SK-N-SH (cell line): ENCODE measurements at regions not wholly inside any gene's neighbourhood (a gene's known extent, or its start where the extent isn't known, plus 50 kb on each side); places are given as distances from the start of the nearest gene placed in this dataset.

Experiments used
- CTCF ChIA-PET: fragments of 300-600, 350-600 bp; formaldehyde crosslinking; extraction: SDS; loops from one replicate; lab custom pipeline; 2021; lab: Yijun Ruan, JAX
- POLR2A ChIA-PET: fragments of 350-600 bp; sonication (Branson Sonifier 250); formaldehyde crosslinking; extraction: SDS; loops from one replicate; lab custom pipeline; 2020; ENCODE audit warnings: antibody characterized with exemption, inconsistent platforms; lab: Yijun Ruan, JAX
- DNase-seq: peaks from one replicate; pipeline ENCODE4 v3.0.0; 2012
- H2AFZ ChIP-seq: fragments of 200-600 bp; sonication (generic); 2 replicates; pipeline ENCODE4 v1.8.1; 2016; ENCODE audit warnings: antibody characterized with exemption, mild to moderate bottlenecking, low read depth
- H3F3A ChIP-seq: fragments of 200-600 bp; sonication (generic); replicated peaks from 2 replicates; pipeline ENCODE3; 2016; ENCODE audit warnings: antibody characterized with exemption, mild to moderate bottlenecking; ENCODE audit not compliant: insufficient read depth
- H3K27ac ChIP-seq, 2 experiments: fragments of 200-500 bp in 1 of 2; fragments of 200-600 bp in 1 of 2; sonication (Bioruptor generic) in 1 of 2; sonication (generic), shearing (Covaris generic) in 1 of 2; 2 replicates each; pipeline versions ENCODE4 v1.5.1 to v1.6.1; 2014 to 2016; ENCODE audit warnings: low read depth in 2 of 2, inconsistent platforms in 1 of 2, low read length in 1 of 2, mild to moderate bottlenecking in 1 of 2, mixed read lengths in 1 of 2
- H3K27me3 ChIP-seq: fragments of 200-600 bp; sonication (generic), shearing (Covaris generic); 2 replicates; pipeline ENCODE4 v1.6.1; 2016; ENCODE audit warnings: mixed run types; ENCODE audit not compliant: insufficient read depth
- H3K36me3 ChIP-seq, 2 experiments: fragments of 200-500 bp in 1 of 2; fragments of 200-600 bp in 1 of 2; sonication (Bioruptor generic) in 1 of 2; sonication (generic) in 1 of 2; replicated peaks in 1 of 2; 2 replicates each; pipeline versions ENCODE3 to v1.5.1; 2014 to 2016; ENCODE audit warnings: low read length in 1 of 2, mild to moderate bottlenecking in 1 of 2; ENCODE audit not compliant: insufficient read depth in 2 of 2, control insufficient read depth in 1 of 2
- H3K4me1 ChIP-seq, 2 experiments: fragments of 200-500 bp in 1 of 2; fragments of 200-600 bp in 1 of 2; sonication (Bioruptor generic) in 1 of 2; sonication (generic), shearing (Covaris generic) in 1 of 2; 2 replicates each; pipeline versions ENCODE4 v1.5.1 to v1.6.1; 2014 to 2016; ENCODE audit warnings: low read depth in 1 of 2, low read length in 1 of 2, mixed run types in 1 of 2; ENCODE audit not compliant: insufficient read depth in 2 of 2, control insufficient read depth in 1 of 2
- H3K4me2 ChIP-seq: fragments of 200-600 bp; sonication (generic), shearing (Covaris generic); 2 replicates; pipeline ENCODE4 v1.6.1; 2017; ENCODE audit warnings: mixed run types
- H3K4me3 ChIP-seq, 2 experiments: fragments of 200-500 bp in 1 of 2; fragments of 200-600 bp in 1 of 2; sonication (Bioruptor generic) in 1 of 2; sonication (generic), shearing (Covaris generic) in 1 of 2; 2 replicates each; pipeline versions ENCODE4 v1.5.1 to v1.8.1; 2014 to 2016; ENCODE audit warnings: low read depth in 2 of 2, inconsistent platforms in 1 of 2, low read length in 1 of 2, mild to moderate bottlenecking in 1 of 2, mixed read lengths in 1 of 2, moderate library complexity in 1 of 2
- H3K79me2 ChIP-seq: fragments of 200-600 bp; sonication (generic); 2 replicates; pipeline ENCODE4 v1.8.1; 2017; ENCODE audit warnings: mild to moderate bottlenecking; ENCODE audit not compliant: insufficient read depth
- H3K9ac ChIP-seq: fragments of 200-600 bp; sonication (generic); 2 replicates; pipeline ENCODE4 v1.6.1; 2017; ENCODE audit warnings: mixed run types
- H3K9me2 ChIP-seq: fragments of 200-600 bp; sonication (generic); 2 replicates; pipeline ENCODE4 v1.6.1; 2017; ENCODE audit warnings: mixed run types
- H3K9me3 ChIP-seq: fragments of 200-600 bp; sonication (generic); 2 replicates; pipeline ENCODE4 v1.6.1; 2017; ENCODE audit warnings: mixed run types, mild to moderate bottlenecking, moderate library complexity
- H4K20me1 ChIP-seq: fragments of 200-600 bp; sonication (generic); 2 replicates; pipeline ENCODE4 v1.6.1; 2017; ENCODE audit warnings: mild to moderate bottlenecking, mixed run types; ENCODE audit not compliant: insufficient read depth
- CHD2 ChIP-seq: fragments of 150-350 bp; IDR thresholded peaks from 2 replicates; pipeline ENCODE4 v1.6.1; 2018; ENCODE audit warnings: low read length; ENCODE audit not compliant: partially characterized antibody
- EP300 ChIP-seq, 2 experiments: IDR thresholded peaks; 2 replicates each; pipeline versions ENCODE4 v1.4.0 to v1.6.1; 2012; ENCODE audit warnings: borderline replicate concordance in 1 of 2, low read depth in 1 of 2, low read length in 1 of 2
- FOSL2 ChIP-seq: IDR thresholded peaks from 2 replicates; pipeline ENCODE4 v1.4.0; 2012; ENCODE audit warnings: low read depth, mild to moderate bottlenecking, moderate library complexity, borderline replicate concordance
- FOXJ3 ChIP-seq: sonication (generic); formaldehyde crosslinking; IDR thresholded peaks from 2 replicates; pipeline ENCODE4 v1.5.1; 2020; ENCODE audit warnings: mild to moderate bottlenecking, missing genetic modification reagents
- GATA2 ChIP-seq: sonication (generic); formaldehyde crosslinking; IDR thresholded peaks from 2 replicates; pipeline ENCODE4 v1.5.0; 2020; ENCODE audit warnings: mild to moderate bottlenecking, missing genetic modification reagents
- JUND ChIP-seq: IDR thresholded peaks from 2 replicates; pipeline ENCODE4 v1.4.0; 2012
- MEF2A ChIP-seq: IDR thresholded peaks from 2 replicates; pipeline ENCODE4 v1.4.0; 2012; ENCODE audit warnings: low read depth, borderline replicate concordance
- MXI1 ChIP-seq: IDR thresholded peaks from 2 replicates; pipeline ENCODE4 v1.6.1; 2012; ENCODE audit warnings: mild to moderate bottlenecking, low read depth, low read length, improper control_type of control experiment
- NFIC ChIP-seq: IDR thresholded peaks from 2 replicates; pipeline ENCODE4 v1.4.0; 2012; ENCODE audit warnings: borderline replicate concordance
- POLR2AphosphoS5 ChIP-seq: IDR thresholded peaks from 2 replicates; pipeline ENCODE4 v1.6.1; 2012; ENCODE audit warnings: low read depth, low read length
- RAD21 ChIP-seq: IDR thresholded peaks from 2 replicates; pipeline ENCODE4 v1.6.1; 2012; ENCODE audit warnings: mild to moderate bottlenecking, low read length
- RCOR1 ChIP-seq: fragments of 150-350 bp; IDR thresholded peaks from 2 replicates; pipeline ENCODE4 v1.6.1; 2017; ENCODE audit warnings: antibody characterized with exemption, low read length
- RXRA ChIP-seq: IDR thresholded peaks from 2 replicates; pipeline ENCODE4 v1.4.0; 2012; ENCODE audit warnings: low read depth, mild to moderate bottlenecking, borderline replicate concordance
- SMC3 ChIP-seq: IDR thresholded peaks from 2 replicates; pipeline ENCODE4 v1.6.1; 2012; ENCODE audit warnings: low read depth, low read length, improper control_type of control experiment
- TCF12 ChIP-seq: IDR thresholded peaks from 2 replicates; pipeline ENCODE4 v1.4.0; 2012
- WGBS: methylation state at CpG from one replicate; pipeline ENCODE4 v1.1.6; 2017; ENCODE audit warnings: low lambda C conversion rate; 5-methylcytosine and 5-hydroxymethylcytosine counted together
- TF ChIP-seq, protein P1 (sequence below): IDR thresholded peaks from 2 replicates; pipeline ENCODE4 v1.4.0; 2012; ENCODE audit warnings: low read depth, borderline replicate concordance
- TF ChIP-seq, protein P2 (sequence below): IDR thresholded peaks from 2 replicates; pipeline ENCODE4 v1.4.0; 2012; ENCODE audit warnings: low read depth

GRCh38 chrX:87063642-87064041, 454.0 kb upstream of the KLHL4 start:
- no peaks in the 10 kb centered on the region for H4K20me1 ChIP-seq
- no peaks in the 10 kb centered on the region for H3K36me3 ChIP-seq
- POLR2A ChIA-PET = no interaction called here
- no peak for DNase-seq
- H3K4me2 ChIP-seq = no peak overlapping the region
- no peak overlapping the region for H2AFZ ChIP-seq
- H3K4me1 ChIP-seq = no peaks in the 10 kb centered on the region
- H3K27ac ChIP-seq = no peak overlapping the region
- no peak overlapping the region for H3K9ac ChIP-seq
- peaks cover 6% of the 10 kb centered on the region; the same call in 1 of the 2 replicates for H3K27me3 ChIP-seq
- CTCF ChIA-PET = no interaction called here
- 2% methylated on average over 2 of the region's 2 CpGs for WGBS
- no peaks in the 10 kb centered on the region for H3K79me2 ChIP-seq
- H3K4me3 ChIP-seq = no peak overlapping the region
- TF ChIP-seq FOSL2 = no peak
- no peak for TF ChIP-seq FOXJ3 (CRISPR knock-in tag)
- no peak for TF ChIP-seq MEF2A
- no peak for TF ChIP-seq EP300 (IDR thresholded peaks at IDR 0.05; ENCODE audit: borderline replicate concordance in 1 of 2, low read depth in 1 of 2, low read length in 1 of 2)
- no peak for TF ChIP-seq NFIC
- no peak for TF ChIP-seq MXI1
- TF ChIP-seq RXRA = no peak
- TF ChIP-seq SMC3 = no peak
- TF ChIP-seq, protein P1, sequence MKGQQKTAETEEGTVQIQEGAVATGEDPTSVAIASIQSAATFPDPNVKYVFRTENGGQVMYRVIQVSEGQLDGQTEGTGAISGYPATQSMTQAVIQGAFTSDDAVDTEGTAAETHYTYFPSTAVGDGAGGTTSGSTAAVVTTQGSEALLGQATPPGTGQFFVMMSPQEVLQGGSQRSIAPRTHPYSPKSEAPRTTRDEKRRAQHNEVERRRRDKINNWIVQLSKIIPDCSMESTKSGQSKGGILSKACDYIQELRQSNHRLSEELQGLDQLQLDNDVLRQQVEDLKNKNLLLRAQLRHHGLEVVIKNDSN = no peak
- TF ChIP-seq CHD2 = no peak
- no peak for TF ChIP-seq GATA2 (CRISPR knock-in tag)
- TF ChIP-seq, protein P2, sequence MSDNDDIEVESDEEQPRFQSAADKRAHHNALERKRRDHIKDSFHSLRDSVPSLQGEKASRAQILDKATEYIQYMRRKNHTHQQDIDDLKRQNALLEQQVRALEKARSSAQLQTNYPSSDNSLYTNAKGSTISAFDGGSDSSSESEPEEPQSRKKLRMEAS = no peak
- TF ChIP-seq TCF12 = no peak
- H3F3A ChIP-seq = no peaks in the 10 kb centered on the region
- H3K9me2 ChIP-seq = no peaks in the 10 kb centered on the region; the same call in 1 of the 2 replicates
- no peaks in the 10 kb centered on the region for H3K9me3 ChIP-seq

GRCh38 chrX:87064502-87064901, 453.1 kb upstream of the KLHL4 start:
- Histone ChIP-seq H3F3A (no peaks in the 10 kb centered on the region), H2AFZ (no peak overlapping the region), H3K9me2 (no peaks in the 10 kb centered on the region; the same call in 1 of the 2 replicates), H3K9ac (no peak overlapping the region), H3K36me3 (no peaks in the 10 kb centered on the region)
- TF ChIP-seq, protein P1 = no peak
- TF ChIP-seq, protein P2 = no peak
- TF ChIP-seq JUND (no peak), RAD21 (no peak), TCF12 (no peak), NFIC (no peak), MEF2A (no peak), POLR2AphosphoS5 (no peak), RCOR1 (no peak), MXI1 (no peak), SMC3 (no peak)
- TF ChIP-seq, all 33 proteins: peak for 0
- ChIA-PET POLR2A (no interaction called here), CTCF (no interaction called here)
- no peaks in the 10 kb centered on the region for H3K9me3 ChIP-seq
- H3K27ac ChIP-seq = no peak overlapping the region
- H4K20me1 ChIP-seq = no peaks in the 10 kb centered on the region
- no peak for DNase-seq
- H3K27me3 ChIP-seq = peaks cover 6% of the 10 kb centered on the region; the same call in 1 of the 2 replicates
- no peaks in the 10 kb centered on the region for H3K79me2 ChIP-seq
- H3K4me1 ChIP-seq = no peaks in the 10 kb centered on the region
- H3K4me2 ChIP-seq = no peak overlapping the region
- no peak overlapping the region for H3K4me3 ChIP-seq
